HG03135 (cell line): ENCODE measurements at regions not wholly inside any gene's neighbourhood (a gene's known extent, or its start where the extent isn't known, plus 50 kb on each side); places are given as distances from the start of the nearest gene placed in this dataset.

Source experiments
- ATAC-seq: cut with Tn5 transposase; IDR thresholded peaks from one replicate; pipeline ENCODE4 v1.9.1; 2021; ENCODE audit warnings: mild to moderate bottlenecking, moderate library complexity; ENCODE audit not compliant: unreplicated experiment

DNA sequence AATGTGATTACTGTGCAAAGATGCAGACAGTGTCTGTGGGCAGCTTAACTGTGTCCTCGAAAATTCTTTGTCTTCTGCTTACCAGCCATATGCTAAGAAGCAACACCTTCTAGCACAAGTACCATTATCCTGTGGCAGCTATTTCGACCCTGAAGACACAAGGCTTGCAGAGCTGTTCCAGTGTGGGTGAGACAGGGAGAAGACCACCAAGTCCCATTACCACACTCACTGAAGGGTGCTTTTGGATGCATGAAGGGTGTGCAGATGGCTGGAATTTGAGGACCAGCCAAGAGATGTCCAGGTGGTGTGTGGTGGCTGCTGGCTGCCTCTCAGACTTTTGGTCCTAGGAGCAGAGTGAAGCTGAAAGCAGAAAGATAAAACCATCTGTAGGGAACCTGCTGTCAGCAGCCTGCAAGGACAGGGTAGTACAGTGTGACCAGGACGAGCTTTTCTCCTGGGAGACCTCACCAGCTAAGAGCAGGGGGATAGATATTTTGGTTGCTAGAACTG lies 161.8 kb downstream of the ICE1 start:
- no peak for ATAC-seq

DNA sequence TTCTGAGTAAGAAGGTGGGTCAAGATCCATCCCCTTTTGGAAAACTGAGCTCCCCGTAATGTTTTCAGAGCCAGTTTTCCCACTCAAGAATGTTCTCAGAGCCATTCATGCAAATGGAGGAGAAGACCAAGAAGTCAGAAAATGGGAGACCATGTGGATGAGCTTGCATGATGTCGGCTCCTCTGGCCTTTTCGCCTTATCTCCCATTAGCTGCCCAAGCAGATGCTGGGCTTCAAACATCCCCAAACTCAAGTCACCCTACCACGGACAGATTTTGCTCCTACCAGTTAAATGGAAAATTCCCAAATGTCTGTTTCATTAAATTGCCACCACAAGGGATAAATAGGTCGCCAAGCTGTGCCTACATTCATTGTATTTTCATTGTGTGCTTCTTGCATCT lies 161.4 kb downstream of the ICE1 start:
- ATAC-seq = no peak

DNA sequence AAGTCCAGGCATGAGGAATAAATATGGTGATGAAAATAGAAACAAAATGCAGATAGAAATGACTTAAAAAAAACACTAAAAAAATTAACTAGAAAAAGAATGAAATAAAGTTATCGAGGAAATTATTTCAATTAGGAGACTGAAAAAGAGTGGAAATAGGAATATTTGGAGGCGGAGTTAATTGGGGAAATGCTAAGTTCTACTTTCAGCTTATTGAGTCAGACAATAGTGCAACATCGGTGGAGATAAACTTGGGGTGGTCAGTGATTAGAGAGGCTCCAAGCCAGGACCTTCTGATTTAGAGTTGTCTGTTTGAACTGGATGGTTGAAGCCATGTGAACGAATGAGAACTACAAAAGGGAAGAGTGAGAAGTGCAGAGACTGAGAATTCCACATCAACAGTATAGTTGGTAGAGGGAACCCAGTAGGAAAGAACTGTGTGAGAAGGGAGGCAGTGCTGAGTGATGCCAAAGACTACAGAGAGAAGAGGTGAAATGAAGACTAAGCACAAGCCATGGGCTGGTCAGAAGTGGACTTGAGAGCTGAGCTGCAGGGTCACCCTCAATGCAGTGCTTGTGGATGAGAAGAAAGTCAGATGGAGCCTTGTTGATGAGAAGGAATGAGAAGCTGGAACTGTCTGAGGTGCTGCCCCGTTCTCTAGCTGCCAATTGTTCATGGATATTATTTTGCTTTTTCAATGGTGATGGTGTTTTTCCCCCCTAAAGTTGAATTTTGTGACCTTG lies 160.7 kb downstream of the ICE1 start:
- no peak for ATAC-seq

DNA sequence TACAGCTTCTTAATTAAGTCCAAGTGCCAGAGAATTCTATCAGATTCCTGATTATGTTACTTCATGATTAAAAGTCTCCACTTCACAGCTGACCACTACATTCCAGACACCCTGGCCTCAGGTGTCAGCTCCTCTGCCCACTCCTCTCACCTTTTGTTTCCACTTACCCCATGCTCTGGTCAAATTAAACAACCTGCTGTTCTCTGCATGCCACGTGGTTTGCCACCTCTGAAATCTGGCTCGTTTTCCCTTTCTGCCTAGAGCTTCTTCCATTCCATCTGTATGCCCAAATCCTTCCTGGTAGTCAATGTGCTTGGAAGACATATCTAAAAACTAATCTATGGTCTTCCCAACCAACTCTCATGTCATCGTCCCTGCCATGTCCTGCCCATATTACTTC lies 158.6 kb downstream of the ICE1 start:
- no peak for ATAC-seq

DNA sequence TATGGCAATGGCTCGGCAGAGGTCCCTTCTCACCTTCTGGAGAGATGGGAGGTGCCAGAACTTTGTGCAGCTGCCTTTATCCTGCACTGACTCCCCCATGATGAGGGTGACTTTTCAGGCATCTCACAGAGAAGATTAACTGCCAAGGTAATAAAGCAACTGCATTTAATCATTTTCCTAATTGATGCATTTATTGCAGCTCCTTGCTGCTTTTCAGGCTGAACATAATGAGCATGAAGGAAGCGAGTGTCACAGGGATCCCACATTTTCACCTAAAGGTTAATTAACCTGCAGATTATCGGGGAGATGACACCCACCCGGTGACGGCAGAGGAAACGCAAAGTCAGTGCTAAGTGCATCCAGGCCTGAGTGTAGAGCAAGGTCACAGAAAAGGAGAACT lies 154.3 kb downstream of the ICE1 start:
- ATAC-seq = no peak

DNA sequence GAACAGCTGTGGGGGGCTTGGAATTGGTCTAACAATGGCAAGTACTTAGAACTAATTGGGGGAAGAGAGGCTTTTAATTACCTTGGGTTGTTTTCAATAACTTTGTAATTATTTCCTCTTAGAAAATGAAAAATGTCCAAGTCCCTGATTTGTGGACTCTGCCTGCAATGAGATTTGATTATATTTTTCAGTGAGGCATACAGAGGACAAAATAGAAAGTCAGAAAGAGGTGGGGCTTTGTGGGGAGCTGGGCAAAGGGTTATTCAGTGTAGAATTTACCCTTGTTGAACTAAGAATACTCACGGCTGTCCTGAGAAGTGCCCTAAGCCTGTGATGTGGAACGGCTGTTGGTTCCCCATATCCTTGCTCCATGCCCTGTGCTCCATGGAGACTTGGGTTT lies 153.0 kb downstream of the ICE1 start:
- ATAC-seq = no peak

DNA sequence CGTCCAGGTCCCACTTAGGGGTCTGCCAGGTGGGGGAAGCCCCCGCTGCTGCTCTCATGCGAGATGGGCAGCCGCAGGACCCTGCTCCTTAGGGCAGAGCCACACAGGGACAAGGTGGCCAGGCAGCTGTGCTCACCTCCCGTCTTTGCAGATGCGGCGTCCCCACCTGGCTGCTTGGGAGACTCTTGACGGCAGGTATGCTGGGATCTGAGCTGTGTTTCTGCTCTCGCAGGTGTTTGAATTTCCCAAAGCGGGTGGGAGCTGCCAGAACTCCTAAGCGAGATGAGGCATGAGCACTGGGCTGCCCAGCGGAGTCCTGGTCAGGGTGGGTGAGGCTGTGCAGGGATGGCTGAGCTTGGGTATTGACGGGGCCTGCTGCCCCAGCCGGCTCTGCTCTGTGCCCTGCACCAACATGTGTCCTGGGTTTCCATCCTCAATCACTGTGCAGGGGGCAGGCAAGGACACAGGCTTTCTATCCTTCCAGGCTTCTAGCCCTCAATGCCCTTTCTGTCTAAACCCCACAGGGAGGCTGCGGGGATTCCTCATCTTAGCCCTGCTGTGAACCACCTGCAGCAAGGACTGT lies 151.4 kb downstream of the ICE1 start:
- no peak for ATAC-seq

DNA sequence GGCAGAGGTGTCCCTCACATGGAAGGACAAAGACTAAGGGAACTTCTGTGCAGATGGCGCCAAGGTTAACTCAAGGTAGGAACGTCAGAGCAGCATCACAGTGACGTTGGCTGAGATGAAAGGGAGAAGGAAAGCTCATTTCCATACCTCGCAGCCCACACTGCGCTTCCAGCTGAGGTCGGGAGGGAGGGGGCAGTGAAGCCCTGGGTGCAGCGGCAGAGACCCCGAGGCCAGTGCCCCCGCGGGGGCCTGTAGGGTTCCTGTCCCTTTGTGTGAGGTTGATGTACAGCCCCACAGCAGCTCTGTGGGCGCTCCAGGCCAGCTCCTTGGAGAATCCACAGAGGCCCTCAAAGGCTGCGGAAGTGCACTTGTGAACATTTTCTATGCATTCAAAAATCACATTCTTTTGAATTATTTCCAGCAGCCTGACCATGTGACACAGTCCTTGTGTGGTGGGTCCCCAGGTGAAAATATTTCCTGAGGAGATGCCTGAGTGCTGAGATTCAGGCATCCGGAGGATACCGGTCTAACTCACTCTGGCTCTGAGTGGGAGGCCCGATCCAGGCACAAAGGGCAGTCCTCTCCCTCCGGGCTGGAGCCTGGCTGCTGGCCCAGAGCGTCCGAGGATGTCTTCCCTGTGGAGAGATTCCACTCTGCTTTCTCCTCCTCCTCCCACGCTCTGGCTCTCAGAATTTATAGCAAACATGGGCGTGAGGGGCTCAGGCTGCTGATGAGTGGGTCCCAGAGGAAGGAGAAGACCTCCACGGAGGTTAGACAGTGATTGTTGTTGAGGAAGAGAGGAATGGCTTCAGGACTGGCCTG lies 150.7 kb downstream of the ICE1 start:
- ATAC-seq = no peak

DNA sequence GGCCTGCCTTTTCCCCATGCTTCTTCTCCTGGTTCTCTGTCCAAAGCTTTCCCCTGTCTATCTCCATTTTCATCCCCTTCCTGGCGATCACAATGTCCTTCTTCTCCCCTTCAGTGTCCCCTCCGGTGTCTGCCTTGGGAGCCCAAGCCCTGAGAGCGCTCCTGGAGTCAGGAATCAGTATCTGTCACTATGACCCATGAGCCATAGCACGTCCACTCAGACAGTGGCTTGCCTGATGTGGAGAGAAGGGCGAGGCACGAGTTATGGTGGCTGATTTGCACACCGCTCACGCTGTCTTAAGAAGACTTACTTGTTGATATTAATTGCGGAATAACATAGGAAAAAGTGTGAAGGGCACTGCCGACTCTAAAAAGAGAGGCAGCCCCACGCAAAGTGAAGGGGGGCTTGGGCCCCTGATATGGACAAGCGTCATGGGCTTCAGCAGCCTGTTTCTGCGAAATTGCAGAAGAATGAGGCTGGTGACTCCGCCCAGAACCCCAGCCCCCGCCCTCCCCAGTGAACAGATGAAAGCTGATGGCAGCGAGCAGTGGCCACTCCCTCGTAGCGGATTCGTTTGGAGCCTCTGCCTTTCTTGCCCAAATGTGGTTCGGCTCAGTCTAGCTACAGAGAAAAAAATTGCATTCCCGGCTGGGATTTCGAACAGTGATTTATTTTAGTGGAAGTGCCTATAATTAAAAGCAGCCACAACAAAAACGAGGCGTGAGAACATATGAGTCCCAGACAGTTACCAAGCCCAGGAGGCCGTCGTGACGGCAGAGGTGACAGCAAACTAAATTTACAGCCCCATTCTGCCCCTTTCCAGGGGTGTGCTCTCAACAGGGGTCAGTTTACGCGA lies 149.8 kb downstream of the ICE1 start:
- ATAC-seq = no peak

DNA sequence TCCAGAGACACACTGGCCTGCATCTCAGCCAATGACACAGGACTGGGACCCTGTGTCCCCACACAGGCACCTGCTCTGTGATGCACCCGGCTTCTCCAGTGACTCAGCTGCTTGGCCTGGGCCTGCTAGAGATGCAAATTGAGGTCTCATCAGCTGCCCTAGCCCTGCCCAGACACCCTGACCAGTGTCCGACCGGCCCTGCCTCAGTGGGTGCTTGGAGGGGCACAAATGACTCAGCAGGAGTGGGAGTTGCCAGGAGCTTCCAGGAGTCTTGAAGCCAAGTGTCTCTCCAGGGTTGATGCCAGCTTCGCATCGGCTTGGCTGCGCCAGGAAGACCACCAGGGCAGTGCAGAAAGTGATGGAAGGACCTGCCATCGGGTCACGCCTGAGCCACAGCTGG lies 148.2 kb downstream of the ICE1 start:
- ATAC-seq = no peak

DNA sequence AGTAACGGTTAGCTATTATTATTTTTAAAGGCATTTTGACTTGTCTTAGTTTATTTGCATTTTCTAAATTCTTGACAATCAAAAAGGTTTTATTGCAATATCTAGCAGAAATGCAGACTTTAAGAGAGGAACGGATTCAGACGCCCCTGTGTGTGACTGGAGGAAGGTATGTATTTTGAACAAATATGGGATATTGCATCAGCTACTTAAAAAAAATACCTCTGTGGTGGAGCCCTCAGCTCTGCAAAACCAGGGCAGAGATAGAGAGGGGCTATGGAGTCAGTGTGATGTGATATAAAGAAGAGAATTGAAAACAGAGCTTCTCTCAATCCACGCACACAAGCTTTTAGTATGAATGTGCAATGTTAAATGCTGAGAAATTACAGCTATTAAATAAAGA lies 142.4 kb downstream of the ICE1 start:
- no peak for ATAC-seq

DNA sequence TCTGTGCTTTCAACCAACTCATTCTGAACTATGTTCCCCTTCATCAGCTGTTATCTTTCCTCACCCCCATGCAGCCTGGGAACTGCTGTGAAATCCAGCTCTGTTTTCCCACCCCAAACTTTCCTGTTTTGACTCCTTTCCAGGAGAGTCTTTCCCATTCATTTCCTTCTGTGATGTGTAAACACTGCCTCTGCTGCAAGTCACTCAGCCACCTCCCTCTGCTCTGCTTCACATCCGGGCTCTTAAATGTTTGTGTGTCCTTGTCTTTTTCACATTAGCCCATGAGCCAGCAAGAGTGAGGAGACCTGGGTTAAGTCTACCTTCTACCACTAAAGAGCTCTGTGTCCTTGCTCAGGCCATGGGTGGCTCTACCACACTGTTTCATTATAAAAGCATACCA lies 137.5 kb downstream of the ICE1 start:
- no peak for ATAC-seq

DNA sequence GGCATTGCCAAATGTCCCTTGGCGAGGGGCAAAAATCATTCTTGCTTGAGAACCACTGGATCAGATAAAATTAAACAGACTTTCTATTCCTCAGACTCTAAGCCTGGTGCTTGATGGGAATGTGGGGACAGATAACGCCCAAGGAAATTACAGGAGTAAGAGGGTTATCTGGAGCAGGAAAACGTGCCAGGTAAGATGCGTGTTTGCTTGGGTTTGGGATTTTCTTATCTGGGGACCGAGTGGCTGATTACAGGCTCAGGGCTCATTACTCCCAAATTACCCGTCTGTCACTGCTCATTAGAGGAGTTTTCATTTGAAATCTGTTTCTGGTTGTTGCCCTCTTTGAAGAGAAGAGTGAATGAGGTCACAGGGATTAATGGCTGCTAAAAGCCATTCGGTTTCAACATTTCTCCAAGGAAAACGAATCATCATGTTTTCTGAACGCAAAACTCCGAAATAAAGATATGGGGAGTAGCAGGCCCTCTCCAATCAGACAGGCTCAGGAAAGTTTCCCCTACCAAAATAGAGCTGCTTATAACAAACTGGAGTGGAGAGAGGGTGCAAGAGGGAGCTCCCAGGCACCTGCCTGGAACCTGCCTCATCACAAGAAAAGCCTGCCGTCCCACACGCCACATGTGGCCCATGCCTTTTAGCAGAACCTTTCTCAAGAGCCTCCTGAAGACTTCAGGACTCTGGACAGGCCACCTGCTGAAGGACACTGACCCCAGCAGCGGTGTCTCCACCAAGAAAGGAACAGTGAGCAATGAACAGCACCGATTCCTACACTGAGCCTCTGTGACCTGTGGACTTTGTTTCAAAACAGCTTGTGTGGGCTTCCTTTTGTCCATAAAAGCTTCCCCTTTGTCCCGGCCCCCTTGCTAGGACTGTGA lies 136.4 kb downstream of the ICE1 start:
- ATAC-seq = no peak

DNA sequence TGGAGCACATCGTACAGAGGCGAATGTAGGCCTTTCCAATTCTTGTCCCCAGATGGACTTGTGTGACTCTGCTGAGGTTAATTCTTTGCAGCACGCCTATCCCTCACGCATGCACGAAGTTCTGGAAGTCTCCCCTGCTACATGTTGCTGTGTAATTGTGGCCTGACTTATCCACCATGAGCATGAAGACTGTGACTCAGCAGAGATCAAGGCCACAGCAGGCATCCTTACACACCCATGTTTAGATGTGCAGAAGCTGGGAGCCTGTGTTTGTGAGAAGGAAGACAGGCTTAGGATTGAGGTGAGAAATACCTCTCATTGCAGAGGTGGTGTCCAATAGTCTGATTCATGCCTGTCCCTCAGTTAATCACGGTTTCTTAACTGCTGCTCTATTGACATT lies 135.6 kb downstream of the ICE1 start:
- ATAC-seq = no peak

DNA sequence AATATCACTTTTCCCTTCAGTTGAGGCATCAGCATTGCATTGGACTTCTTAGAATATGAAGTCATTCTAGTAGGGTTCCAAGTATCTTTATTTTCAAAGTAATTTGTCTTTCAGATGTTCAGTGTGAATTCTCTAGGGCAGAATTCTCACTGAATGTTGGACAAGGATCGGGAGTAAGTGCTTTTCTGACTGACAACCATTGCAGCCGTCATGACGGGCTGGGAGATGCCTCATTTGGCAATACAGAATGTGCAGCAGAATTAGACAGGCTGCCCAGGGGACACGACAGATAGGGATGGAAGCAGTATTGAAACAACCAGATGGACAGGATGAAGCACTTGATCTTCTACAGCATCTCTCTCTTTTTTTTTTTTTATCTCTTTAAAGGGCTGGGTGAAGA lies 129.0 kb downstream of the ICE1 start:
- ATAC-seq = no peak

DNA sequence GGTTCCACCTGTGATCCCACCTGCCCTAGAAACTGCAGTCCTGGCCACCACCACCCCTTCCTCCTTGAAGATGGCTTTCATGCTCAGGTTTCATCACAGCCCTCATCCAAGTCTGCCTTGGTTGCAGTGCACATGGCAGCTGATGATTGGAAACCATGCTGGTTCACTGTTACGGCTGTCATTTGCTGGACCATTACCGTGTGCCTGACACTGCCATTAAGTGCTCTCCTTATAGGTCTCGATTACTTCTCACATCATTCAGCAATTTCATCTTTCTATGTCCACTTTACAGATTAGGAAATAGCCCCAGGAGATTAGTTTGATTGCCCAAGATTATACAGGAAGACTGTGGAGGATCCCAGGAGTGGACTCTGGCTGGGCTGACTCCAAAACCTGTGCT lies 123.9 kb downstream of the ICE1 start:
- ATAC-seq = no peak

DNA sequence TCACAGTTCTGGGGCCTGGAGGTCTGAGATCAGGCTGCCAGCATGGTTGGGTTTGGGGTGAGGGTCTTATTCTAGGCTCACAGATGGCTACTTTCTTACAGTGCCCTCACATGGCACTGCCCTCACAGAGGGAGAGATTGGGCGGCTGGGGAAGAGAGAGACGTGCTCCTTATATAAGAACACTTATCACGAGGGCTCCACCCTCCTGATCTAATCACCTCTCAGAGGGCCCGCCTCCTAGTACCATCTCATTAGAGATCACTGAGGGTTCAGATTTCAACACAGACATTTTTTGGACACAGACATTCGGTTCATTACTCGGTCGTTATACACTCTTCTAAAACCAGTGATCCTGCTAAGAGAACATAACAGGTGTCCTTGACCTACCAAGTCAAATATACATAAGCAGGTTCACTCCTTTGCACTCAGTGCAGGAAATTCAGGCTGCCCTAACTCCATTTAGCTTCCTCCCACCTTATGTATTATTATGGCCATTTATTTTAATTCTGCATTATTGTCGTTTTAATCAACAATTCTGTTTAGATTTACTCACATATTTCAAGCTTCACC lies 121.7 kb downstream of the ICE1 start:
- ATAC-seq = no peak

DNA sequence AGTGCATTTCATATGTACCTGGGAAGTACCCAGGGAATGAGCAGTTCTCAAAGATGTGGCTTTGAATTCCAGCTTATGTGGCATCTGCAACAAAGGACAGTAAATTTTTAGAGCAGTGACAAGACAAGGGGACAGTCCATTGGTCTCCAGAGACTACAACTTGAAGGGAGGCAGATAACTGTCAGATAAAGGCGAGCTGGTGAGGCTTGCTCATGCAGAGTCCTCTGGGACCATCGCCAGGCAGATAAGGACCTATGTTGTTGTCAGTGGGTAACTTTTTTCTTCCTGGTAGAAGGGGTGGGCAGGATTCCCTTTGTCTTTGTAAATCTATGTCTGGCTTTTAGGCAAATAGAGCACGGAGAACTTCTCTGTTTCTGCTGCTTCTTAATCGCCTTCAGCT lies 120.2 kb downstream of the ICE1 start:
- no peak for ATAC-seq

DNA sequence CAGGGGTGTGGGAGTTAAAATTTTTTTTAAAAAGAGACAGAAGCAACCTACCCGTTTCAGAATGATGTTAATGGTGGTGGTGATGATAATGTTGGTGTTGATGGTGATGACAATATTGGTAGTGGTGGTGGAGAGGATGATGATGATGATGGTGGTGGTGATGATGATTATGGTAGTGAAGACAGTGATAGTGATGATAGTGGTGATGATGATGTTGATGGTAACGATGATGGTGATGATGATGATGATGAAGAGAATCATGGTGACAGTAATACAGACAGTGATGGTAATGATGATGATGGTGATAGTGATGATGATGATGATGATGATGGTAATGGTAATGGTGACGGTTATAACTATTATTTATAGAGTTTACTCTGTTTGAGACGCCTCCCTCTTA lies 117.6 kb downstream of the ICE1 start:
- ATAC-seq = no peak
